ENCODE measurements at regions not wholly inside any gene's neighbourhood (a gene's known extent, or its start where the extent isn't known, plus 50 kb on each side); places are given as distances from the start of the nearest gene placed in this dataset.

DNA sequence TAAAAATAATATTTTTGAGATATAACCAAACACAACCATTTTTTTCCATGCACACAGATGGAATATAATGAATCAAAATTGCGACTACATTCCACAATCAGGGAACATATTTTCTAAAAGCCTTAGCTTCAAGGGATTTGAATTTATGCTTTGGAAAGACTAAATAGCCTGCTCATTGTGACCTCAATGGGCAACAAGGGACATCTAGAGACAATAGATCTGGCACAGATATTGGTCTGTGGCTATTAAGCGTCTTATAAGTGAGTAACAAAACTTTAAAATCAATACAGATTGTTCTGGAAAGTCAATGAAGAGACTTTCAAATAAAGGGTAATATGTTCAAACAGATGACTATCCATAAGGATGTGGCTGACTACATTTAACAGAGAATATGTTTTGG, 660.6 kb upstream of the ADGRL4 start:
- H3K9ac ChIP-seq (ENCODE audit: low read depth in 1 of 3, low read length in 3 of 3), result no peak overlapping the region
- H3K4me1 ChIP-seq (ENCODE audit: control insufficient read depth in 3 of 3, insufficient read depth in 3 of 3, low read length in 3 of 3), result no peaks in the 10 kb centered on the region
- no peak overlapping the region for H3K27ac ChIP-seq (ENCODE audit: low read depth, low read length)
- no peaks in the 10 kb centered on the region for H3K27me3 ChIP-seq (ENCODE audit: control insufficient read depth in 3 of 3, insufficient read depth in 3 of 3, low read length in 3 of 3)
- no peak overlapping the region for H3K4me3 ChIP-seq (ENCODE audit: low read length in 3 of 3)
- H3K9me3 ChIP-seq (ENCODE audit: control insufficient read depth in 3 of 3, low read length in 3 of 3), result no peaks in the 10 kb centered on the region
- no peaks in the 10 kb centered on the region for H3K36me3 ChIP-seq (ENCODE audit: control insufficient read depth in 3 of 3, insufficient read depth in 3 of 3, low read length in 3 of 3)

DNA sequence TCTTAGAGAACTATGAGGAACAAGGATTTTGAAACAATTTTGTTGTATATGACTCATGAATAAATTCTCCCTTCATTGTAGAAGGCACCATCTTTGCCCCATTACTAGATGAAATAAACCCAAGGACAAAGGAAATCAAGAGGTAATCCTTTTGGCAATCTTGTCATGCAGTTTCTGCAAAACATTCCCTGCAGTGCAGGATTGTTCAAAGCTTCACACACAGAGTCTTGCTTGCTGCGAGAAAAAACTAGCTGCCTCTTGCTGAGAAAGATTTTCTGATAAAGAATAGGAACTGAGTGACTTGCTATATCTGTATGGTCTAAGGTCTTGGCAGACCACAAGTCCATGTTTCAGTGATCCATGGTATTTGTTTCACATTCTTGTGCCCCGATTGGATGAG, 657.4 kb upstream of the ADGRL4 start:
- no peaks in the 10 kb centered on the region for H3K9me3 ChIP-seq (ENCODE audit: control insufficient read depth in 3 of 3, low read length in 3 of 3)
- no peaks in the 10 kb centered on the region for H3K36me3 ChIP-seq (ENCODE audit: control insufficient read depth in 3 of 3, insufficient read depth in 3 of 3, low read length in 3 of 3)
- no peaks in the 10 kb centered on the region for H3K27me3 ChIP-seq (ENCODE audit: control insufficient read depth in 3 of 3, insufficient read depth in 3 of 3, low read length in 3 of 3)
- no peak overlapping the region for H3K4me3 ChIP-seq (ENCODE audit: low read length in 3 of 3)
- no peaks in the 10 kb centered on the region for H3K4me1 ChIP-seq (ENCODE audit: control insufficient read depth in 3 of 3, insufficient read depth in 3 of 3, low read length in 3 of 3)
- H3K27ac ChIP-seq (ENCODE audit: low read depth, low read length), result no peak overlapping the region
- H3K9ac ChIP-seq (ENCODE audit: low read depth in 1 of 3, low read length in 3 of 3), result no peak overlapping the region

GRCh38 chr1:79662596-79662995, 656.1 kb upstream of the ADGRL4 start:
- Histone ChIP-seq H3K27ac (ENCODE audit: low read depth, low read length) (no peak overlapping the region), H3K9me3 (ENCODE audit: control insufficient read depth in 3 of 3, low read length in 3 of 3) (no peaks in the 10 kb centered on the region), H3K4me3 (ENCODE audit: low read length in 3 of 3) (no peak overlapping the region), H3K9ac (ENCODE audit: low read depth in 1 of 3, low read length in 3 of 3) (no peak overlapping the region), H3K36me3 (ENCODE audit: control insufficient read depth in 3 of 3, insufficient read depth in 3 of 3, low read length in 3 of 3) (no peaks in the 10 kb centered on the region), H3K27me3 (ENCODE audit: control insufficient read depth in 3 of 3, insufficient read depth in 3 of 3, low read length in 3 of 3) (no peaks in the 10 kb centered on the region), H3K4me1 (ENCODE audit: control insufficient read depth in 3 of 3, insufficient read depth in 3 of 3, low read length in 3 of 3) (no peaks in the 10 kb centered on the region)

DNA sequence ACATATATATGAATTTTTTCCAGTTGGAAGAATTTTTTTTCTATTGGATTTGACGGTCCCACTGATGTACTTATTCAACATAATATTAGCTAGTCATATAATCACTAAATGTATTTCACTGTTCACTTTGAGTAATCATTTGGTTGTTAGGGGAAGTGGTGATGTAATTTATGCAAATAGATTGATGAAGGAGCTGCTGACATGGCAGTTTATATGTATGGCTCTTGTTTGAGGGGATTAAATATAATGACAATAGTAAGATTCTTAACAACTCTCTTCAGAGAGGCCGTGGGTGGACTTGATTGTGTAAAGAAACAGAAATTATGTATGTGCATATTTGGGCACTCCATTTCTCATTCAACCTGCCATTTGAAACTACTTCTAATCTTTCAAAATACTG, 653.6 kb upstream of the ADGRL4 start:
- Histone ChIP-seq H3K9me3 (ENCODE audit: control insufficient read depth in 3 of 3, low read length in 3 of 3) (no peaks in the 10 kb centered on the region), H3K9ac (ENCODE audit: low read depth in 1 of 3, low read length in 3 of 3) (no peak overlapping the region), H3K4me3 (ENCODE audit: low read length in 3 of 3) (no peak overlapping the region), H3K36me3 (ENCODE audit: control insufficient read depth in 3 of 3, insufficient read depth in 3 of 3, low read length in 3 of 3) (no peaks in the 10 kb centered on the region), H3K27me3 (ENCODE audit: control insufficient read depth in 3 of 3, insufficient read depth in 3 of 3, low read length in 3 of 3) (no peaks in the 10 kb centered on the region), H3K4me1 (ENCODE audit: control insufficient read depth in 3 of 3, insufficient read depth in 3 of 3, low read length in 3 of 3) (no peaks in the 10 kb centered on the region), H3K27ac (ENCODE audit: low read depth, low read length) (no peak overlapping the region)

DNA sequence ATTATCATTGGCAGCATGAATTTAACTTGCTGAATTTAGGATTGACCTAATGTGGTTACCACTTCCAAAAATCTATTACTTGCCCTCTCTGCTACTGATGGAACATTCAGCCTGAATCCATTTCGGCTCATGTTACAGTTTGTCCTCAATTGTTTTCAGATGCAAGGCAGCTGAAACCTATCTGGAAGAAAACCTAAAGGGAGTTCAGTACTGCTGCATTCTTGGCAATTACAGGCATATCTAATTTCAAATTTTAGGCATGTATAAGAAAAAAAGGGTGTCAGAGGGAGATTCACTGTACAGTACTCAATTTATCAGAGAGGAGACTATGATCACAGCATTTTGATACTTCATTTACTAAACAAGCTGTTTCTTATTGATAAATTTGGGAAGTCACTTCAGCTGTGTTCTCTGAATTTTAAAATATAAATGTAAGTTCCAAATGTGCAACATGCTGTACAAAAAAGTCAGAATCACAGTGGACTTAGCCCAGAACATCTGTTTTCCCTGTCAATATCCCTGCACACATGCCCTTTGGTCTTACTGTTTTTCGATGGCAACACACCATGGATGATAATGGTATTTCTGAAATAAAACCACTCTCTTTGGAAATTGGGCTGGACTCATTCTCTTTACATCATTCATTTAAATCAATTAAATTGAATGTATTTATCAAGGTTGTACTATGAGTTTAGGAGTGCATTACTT, 651.6 kb upstream of the ADGRL4 start:
- H3K9me3 ChIP-seq (ENCODE audit: control insufficient read depth in 3 of 3, low read length in 3 of 3), result no peaks in the 10 kb centered on the region
- H3K36me3 ChIP-seq (ENCODE audit: control insufficient read depth in 3 of 3, insufficient read depth in 3 of 3, low read length in 3 of 3), result no peaks in the 10 kb centered on the region
- no peaks in the 10 kb centered on the region for H3K27me3 ChIP-seq (ENCODE audit: control insufficient read depth in 3 of 3, insufficient read depth in 3 of 3, low read length in 3 of 3)
- H3K4me1 ChIP-seq (ENCODE audit: control insufficient read depth in 3 of 3, insufficient read depth in 3 of 3, low read length in 3 of 3), result no peaks in the 10 kb centered on the region
- H3K27ac ChIP-seq (ENCODE audit: low read depth, low read length), result no peak overlapping the region
- H3K4me3 ChIP-seq (ENCODE audit: low read length in 3 of 3), result no peak overlapping the region
- no peak overlapping the region for H3K9ac ChIP-seq (ENCODE audit: low read depth in 1 of 3, low read length in 3 of 3)

- Histone ChIP-seq H3K27ac (ENCODE audit: low read depth, low read length) (no peak overlapping the region), H3K9ac (ENCODE audit: low read depth in 1 of 3, low read length in 3 of 3) (no peak overlapping the region), H3K4me1 (ENCODE audit: control insufficient read depth in 3 of 3, insufficient read depth in 3 of 3, low read length in 3 of 3) (no peaks in the 10 kb centered on the region), H3K9me3 (ENCODE audit: control insufficient read depth in 3 of 3, low read length in 3 of 3) (no peaks in the 10 kb centered on the region), H3K27me3 (ENCODE audit: control insufficient read depth in 3 of 3, insufficient read depth in 3 of 3, low read length in 3 of 3) (no peaks in the 10 kb centered on the region), H3K36me3 (ENCODE audit: control insufficient read depth in 3 of 3, insufficient read depth in 3 of 3, low read length in 3 of 3) (no peaks in the 10 kb centered on the region), H3K4me3 (ENCODE audit: low read length in 3 of 3) (no peak overlapping the region)
Observed at GRCh38 chr1:79655876-79656275, 649.3 kb upstream of the ADGRL4 start.

DNA sequence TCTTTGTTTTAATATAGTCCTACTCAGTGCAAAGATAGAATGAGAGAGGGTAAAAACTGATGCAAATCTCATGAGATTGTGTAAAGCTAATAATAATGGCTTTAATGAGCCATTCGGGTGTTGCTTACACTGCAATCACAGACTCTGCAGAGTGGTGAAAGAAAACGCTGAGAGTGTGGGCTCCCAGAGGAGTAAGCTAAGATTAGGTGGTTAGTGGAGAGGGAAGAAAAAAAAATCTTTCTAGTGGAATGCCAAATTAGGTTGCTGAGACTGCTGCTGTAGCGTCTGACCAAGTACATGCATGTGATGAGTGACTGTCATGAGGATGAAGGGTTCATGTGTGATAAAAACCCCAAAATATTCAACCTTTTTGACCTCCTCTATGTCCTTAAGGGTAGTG, 645.9 kb upstream of the ADGRL4 start:
- Histone ChIP-seq H3K36me3 (ENCODE audit: control insufficient read depth in 3 of 3, insufficient read depth in 3 of 3, low read length in 3 of 3) (no peaks in the 10 kb centered on the region), H3K9ac (ENCODE audit: low read depth in 1 of 3, low read length in 3 of 3) (no peak overlapping the region), H3K9me3 (ENCODE audit: control insufficient read depth in 3 of 3, low read length in 3 of 3) (no peaks in the 10 kb centered on the region), H3K4me1 (ENCODE audit: control insufficient read depth in 3 of 3, insufficient read depth in 3 of 3, low read length in 3 of 3) (no peaks in the 10 kb centered on the region), H3K27ac (ENCODE audit: low read depth, low read length) (no peak overlapping the region), H3K4me3 (ENCODE audit: low read length in 3 of 3) (no peak overlapping the region), H3K27me3 (ENCODE audit: control insufficient read depth in 3 of 3, insufficient read depth in 3 of 3, low read length in 3 of 3) (no peaks in the 10 kb centered on the region)

DNA sequence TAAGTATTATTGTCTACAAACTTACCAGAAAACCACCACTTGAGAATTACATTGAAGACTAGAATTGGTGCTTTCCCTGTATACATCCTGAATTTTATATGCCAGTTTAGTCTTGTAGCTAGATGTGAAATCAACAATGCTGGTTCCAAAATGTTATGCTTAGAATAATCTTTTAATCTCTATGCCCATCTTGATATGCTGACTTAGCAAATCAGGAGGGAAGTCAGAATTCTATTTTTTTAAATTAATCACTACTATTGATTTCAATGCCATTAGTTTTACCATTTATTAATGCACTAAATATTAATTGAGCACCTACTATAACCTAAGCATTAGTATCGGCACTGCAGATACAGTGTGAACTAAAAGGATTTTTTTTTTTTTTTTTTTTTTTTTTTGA, 641.6 kb upstream of the ADGRL4 start:
- Histone ChIP-seq H3K9ac (ENCODE audit: low read depth in 1 of 3, low read length in 3 of 3) (no peak overlapping the region), H3K4me1 (ENCODE audit: control insufficient read depth in 3 of 3, insufficient read depth in 3 of 3, low read length in 3 of 3) (no peaks in the 10 kb centered on the region), H3K27me3 (ENCODE audit: control insufficient read depth in 3 of 3, insufficient read depth in 3 of 3, low read length in 3 of 3) (no peaks in the 10 kb centered on the region), H3K36me3 (ENCODE audit: control insufficient read depth in 3 of 3, insufficient read depth in 3 of 3, low read length in 3 of 3) (no peaks in the 10 kb centered on the region), H3K27ac (ENCODE audit: low read depth, low read length) (no peak overlapping the region), H3K9me3 (ENCODE audit: control insufficient read depth in 3 of 3, low read length in 3 of 3) (no peaks in the 10 kb centered on the region), H3K4me3 (ENCODE audit: low read length in 3 of 3) (no peak overlapping the region)

- Histone ChIP-seq H3K27me3 (ENCODE audit: control insufficient read depth in 3 of 3, insufficient read depth in 3 of 3, low read length in 3 of 3) (no peaks in the 10 kb centered on the region), H3K27ac (ENCODE audit: low read depth, low read length) (no peak overlapping the region), H3K9me3 (ENCODE audit: control insufficient read depth in 3 of 3, low read length in 3 of 3) (no peaks in the 10 kb centered on the region), H3K4me1 (ENCODE audit: control insufficient read depth in 3 of 3, insufficient read depth in 3 of 3, low read length in 3 of 3) (no peaks in the 10 kb centered on the region), H3K36me3 (ENCODE audit: control insufficient read depth in 3 of 3, insufficient read depth in 3 of 3, low read length in 3 of 3) (no peaks in the 10 kb centered on the region), H3K9ac (ENCODE audit: low read depth in 1 of 3, low read length in 3 of 3) (no peak overlapping the region), H3K4me3 (ENCODE audit: low read length in 3 of 3) (no peak overlapping the region)
Observed at GRCh38 chr1:79646880-79647279, 640.4 kb upstream of the ADGRL4 start.

DNA sequence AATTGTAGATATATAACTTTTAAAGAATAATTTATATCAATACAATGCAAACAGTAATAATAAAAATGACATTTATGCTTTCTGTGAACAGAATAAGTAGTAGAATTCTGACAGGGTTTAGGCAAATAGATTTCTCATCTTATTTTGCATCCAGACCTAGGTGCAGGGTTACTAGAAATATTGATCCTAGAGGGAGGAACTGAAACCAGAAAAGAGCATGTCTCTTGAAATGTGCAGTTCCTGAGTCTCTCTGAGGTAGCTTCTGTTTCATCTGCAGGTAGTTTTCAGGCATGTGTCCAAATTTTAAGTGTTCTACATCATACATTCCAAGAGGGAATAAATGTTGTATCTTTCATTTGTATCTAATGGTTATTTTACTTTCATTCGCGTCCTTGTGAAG, 631.9 kb upstream of the ADGRL4 start:
- Histone ChIP-seq H3K4me3 (ENCODE audit: low read length in 3 of 3) (no peak overlapping the region), H3K4me1 (ENCODE audit: control insufficient read depth in 3 of 3, insufficient read depth in 3 of 3, low read length in 3 of 3) (no peaks in the 10 kb centered on the region), H3K27me3 (ENCODE audit: control insufficient read depth in 3 of 3, insufficient read depth in 3 of 3, low read length in 3 of 3) (no peaks in the 10 kb centered on the region), H3K9ac (ENCODE audit: low read depth in 1 of 3, low read length in 3 of 3) (no peak overlapping the region), H3K27ac (ENCODE audit: low read depth, low read length) (no peak overlapping the region), H3K9me3 (ENCODE audit: control insufficient read depth in 3 of 3, low read length in 3 of 3) (no peaks in the 10 kb centered on the region), H3K36me3 (ENCODE audit: control insufficient read depth in 3 of 3, insufficient read depth in 3 of 3, low read length in 3 of 3) (no peaks in the 10 kb centered on the region)

GRCh38 chr1:79633456-79633855, 626.9 kb upstream of the ADGRL4 start:
- no peaks in the 10 kb centered on the region for H3K27me3 ChIP-seq (ENCODE audit: control insufficient read depth in 3 of 3, insufficient read depth in 3 of 3, low read length in 3 of 3)
- H3K4me3 ChIP-seq (ENCODE audit: low read length in 3 of 3), result no peak overlapping the region
- H3K9me3 ChIP-seq (ENCODE audit: control insufficient read depth in 3 of 3, low read length in 3 of 3), result no peaks in the 10 kb centered on the region

More at GRCh38 chr1:79633456-79633855, 626.9 kb upstream of the ADGRL4 start:
- Histone ChIP-seq H3K9ac (ENCODE audit: low read depth in 1 of 3, low read length in 3 of 3) (no peak overlapping the region), H3K36me3 (ENCODE audit: control insufficient read depth in 3 of 3, insufficient read depth in 3 of 3, low read length in 3 of 3) (no peaks in the 10 kb centered on the region), H3K4me1 (ENCODE audit: control insufficient read depth in 3 of 3, insufficient read depth in 3 of 3, low read length in 3 of 3) (no peaks in the 10 kb centered on the region), H3K27ac (ENCODE audit: low read depth, low read length) (no peak overlapping the region)
